Upper lobe of left lung (tissue), 6 donors: ENCODE measurements at regions not wholly inside any gene's neighbourhood (a gene's known extent, or its start where the extent isn't known, plus 50 kb on each side); places are given as distances from the start of the nearest gene placed in this dataset.

Source experiments
- ATAC-seq, 2 donors: fragments of 200-7000 bp; cut with Tn5 transposase; one replicate each; pipeline ENCODE4 v1.9.1; 2022; ENCODE audit warnings: mild to moderate bottlenecking in 2 of 2, moderate library complexity in 2 of 2; ENCODE audit not compliant: low FRiP score in 2 of 2
- DNase-seq, 2 donors: peaks; one replicate each; pipeline ENCODE4 v3.0.0-alpha.2; 2019 to 2020
- H3K27ac ChIP-seq, 4 donors: fragments of 200-600 bp; sonication (generic); one replicate each; pipeline ENCODE4 v1.5.1; 2016 to 2019
- H3K27me3 ChIP-seq, 4 donors: fragments of 200-600 bp; sonication (generic); one replicate each; pipeline ENCODE4 v1.5.1; 2017 to 2019
- H3K36me3 ChIP-seq, 4 donors: fragments of 200-600 bp; sonication (generic); one replicate each; pipeline ENCODE4 v1.5.1; 2016 to 2019
- H3K4me1 ChIP-seq, 4 donors: fragments of 200-600 bp; sonication (generic); one replicate each; pipeline ENCODE4 v1.5.1; 2018 to 2019
- H3K4me3 ChIP-seq, 4 donors: fragments of 200-600 bp; sonication (generic); one replicate each; pipeline ENCODE4 v1.5.1; 2017 to 2019; ENCODE audit warnings: mild to moderate bottlenecking in 2 of 4, moderate library complexity in 1 of 4
- H3K9me3 ChIP-seq, 4 donors: fragments of 200-600 bp; sonication (generic); one replicate each; pipeline ENCODE4 v1.5.1; 2018 to 2019
- CTCF ChIP-seq, 6 experiments: fragments of 450-650 bp in 4 of 6; fragments of 200-600 bp in 2 of 6; sonication (generic) in 2 of 6; IDR thresholded peaks; one replicate each; pipeline ENCODE4 v1.5.1; 2016 to 2019; ENCODE audit warnings: antibody characterized with exemption in 6 of 6
- EP300 ChIP-seq, 4 donors: sonication (generic); formaldehyde crosslinking; IDR thresholded peaks; one replicate each; pipeline ENCODE4 v1.5.1; 2017; ENCODE audit warnings: antibody characterized with exemption in 4 of 4, control low read depth in 2 of 4
- POLR2A ChIP-seq, 4 donors: fragments of 450-650 bp; IDR thresholded peaks; one replicate each; pipeline ENCODE4 v1.5.1; 2016 to 2017; ENCODE audit warnings: antibody characterized with exemption in 4 of 4, mild to moderate bottlenecking in 2 of 4
- POLR2AphosphoS5 ChIP-seq, 2 donors: sonication (generic); formaldehyde crosslinking; IDR thresholded peaks; one replicate each; pipeline ENCODE4 v1.5.1; 2017; ENCODE audit warnings: antibody characterized with exemption in 2 of 2
- WGBS, 2 donors: methylation state at CpG; one replicate each; pipeline ENCODE4 v1.1.5; 2017 to 2018; 5-methylcytosine and 5-hydroxymethylcytosine counted together
- donor health status: DM: no; HTN: no; CAD: no; lungs with moderate emphysema.
- donor health status: DM: no; HTN: yes; CAD: no; lungs with severe emphysema.

DNA sequence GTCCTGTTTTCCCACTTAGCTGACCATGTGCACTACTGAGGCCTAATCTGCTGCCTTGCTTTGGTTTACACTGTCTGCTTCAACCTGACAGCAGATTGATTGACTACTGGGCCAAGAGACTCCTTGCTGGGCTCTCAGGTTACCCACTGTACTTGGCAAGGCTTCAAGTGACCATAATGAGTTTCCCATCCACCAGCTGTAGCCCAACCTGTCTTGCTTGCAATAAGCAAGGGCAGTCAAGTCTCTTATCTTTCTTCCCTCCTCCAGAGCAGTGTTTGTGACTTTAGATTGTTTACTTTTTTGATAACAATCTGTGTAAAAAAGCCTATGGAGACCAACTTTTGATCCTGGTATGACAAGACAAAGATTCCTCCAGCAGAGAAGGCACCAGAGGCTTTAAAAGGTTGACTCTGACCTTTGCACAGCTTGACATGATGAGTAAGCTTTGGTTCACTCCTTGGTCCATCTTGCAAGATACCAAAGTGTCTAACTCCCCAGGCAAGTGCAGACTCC lies 912.3 kb upstream of the SEMA6A start:
- Histone ChIP-seq H3K4me3 (no peak overlapping the region), H3K4me1 (no peaks in the 10 kb centered on the region), H3K36me3 (no peaks in the 10 kb centered on the region), H3K27me3 (no peaks in the 10 kb centered on the region), H3K27ac (no peak overlapping the region), H3K9me3 (no peaks in the 10 kb centered on the region)
- ATAC-seq, result no peak
- no peak for TF ChIP-seq CTCF (IDR thresholded peaks at IDR 0.05)
- no peak for TF ChIP-seq POLR2A (IDR thresholded peaks at IDR 0.05)
- no peak for TF ChIP-seq POLR2AphosphoS5 (IDR thresholded peaks at IDR 0.05)
- TF ChIP-seq EP300 (IDR thresholded peaks at IDR 0.05), result no peak
- DNase-seq, result no peak

- ATAC-seq (no peak), DNase-seq (no peak)
- H3K4me1 ChIP-seq, result no peaks in the 10 kb centered on the region
- H3K4me3 ChIP-seq, result no peak overlapping the region
- no peaks in the 10 kb centered on the region for H3K9me3 ChIP-seq
- TF ChIP-seq POLR2AphosphoS5 (IDR thresholded peaks at IDR 0.05), result no peak
- no peak for TF ChIP-seq POLR2A (IDR thresholded peaks at IDR 0.05)
- no peak for TF ChIP-seq EP300 (IDR thresholded peaks at IDR 0.05)
- TF ChIP-seq CTCF (IDR thresholded peaks at IDR 0.05), result no peak
- no peaks in the 10 kb centered on the region for H3K36me3 ChIP-seq
- H3K27ac ChIP-seq, result no peak overlapping the region
- no peaks in the 10 kb centered on the region for H3K27me3 ChIP-seq
Observed at GRCh38 chr5:117486261-117486660, 911.6 kb upstream of the SEMA6A start.

DNA sequence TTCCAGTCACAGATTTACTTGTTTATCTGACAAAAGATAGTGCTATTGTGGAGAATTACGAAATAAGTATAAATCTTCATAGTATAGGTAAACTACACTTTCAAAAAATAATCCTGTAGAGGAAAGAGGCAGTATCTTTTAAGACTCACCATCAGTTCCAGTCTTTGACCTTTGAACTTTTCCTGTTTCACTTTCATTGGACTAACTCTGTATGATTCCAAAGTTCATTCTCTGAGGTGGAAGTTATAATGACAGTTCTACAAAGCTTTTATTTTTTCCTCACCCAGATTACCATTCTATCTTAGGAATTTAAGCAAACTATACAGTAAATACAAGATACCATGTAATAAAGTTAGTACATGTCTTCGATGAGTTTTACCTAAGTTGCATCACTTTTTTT lies 901.3 kb upstream of the SEMA6A start:
- Histone ChIP-seq H3K27ac (no peak overlapping the region), H3K4me3 (no peak overlapping the region), H3K27me3 (no peaks in the 10 kb centered on the region), H3K9me3 (no peaks in the 10 kb centered on the region), H3K36me3 (no peaks in the 10 kb centered on the region), H3K4me1 (no peaks in the 10 kb centered on the region)
- DNase-seq, result no peak
- ATAC-seq, result no peak
- WGBS, 2 donors, result 83 to 86% methylated on average over 2 of the region's 2 CpGs
- TF ChIP-seq POLR2AphosphoS5 (IDR thresholded peaks at IDR 0.05) (no peak), EP300 (IDR thresholded peaks at IDR 0.05) (no peak), POLR2A (IDR thresholded peaks at IDR 0.05) (no peak), CTCF (IDR thresholded peaks at IDR 0.05) (no peak)

DNA sequence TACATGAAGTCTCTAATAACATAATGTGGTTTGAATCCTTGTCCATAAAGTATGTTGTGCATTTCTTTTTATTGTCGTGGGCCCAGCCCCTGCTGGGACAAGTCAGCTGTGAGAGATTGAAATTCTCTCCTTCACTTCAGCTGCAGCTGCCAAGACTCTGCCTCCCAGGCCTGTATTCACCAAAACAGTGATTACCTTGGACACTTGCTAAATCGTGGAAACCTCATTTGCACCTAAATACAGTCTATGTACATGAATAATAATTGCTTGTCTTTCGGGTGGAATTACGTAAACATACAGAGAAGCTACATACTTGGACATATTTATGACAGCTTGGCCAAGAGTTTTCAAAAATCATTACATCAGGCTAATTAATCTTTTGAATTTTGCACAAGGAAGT lies 898.5 kb upstream of the SEMA6A start:
- Histone ChIP-seq H3K27me3 (no peaks in the 10 kb centered on the region), H3K4me1 (no peaks in the 10 kb centered on the region), H3K4me3 (no peak overlapping the region), H3K9me3 (no peaks in the 10 kb centered on the region), H3K36me3 (no peaks in the 10 kb centered on the region), H3K27ac (no peak overlapping the region)
- ATAC-seq, result no peak
- TF ChIP-seq POLR2AphosphoS5 (IDR thresholded peaks at IDR 0.05) (no peak), CTCF (IDR thresholded peaks at IDR 0.05) (no peak), EP300 (IDR thresholded peaks at IDR 0.05) (no peak), POLR2A (IDR thresholded peaks at IDR 0.05) (no peak)
- DNase-seq, result no peak
- WGBS, 2 donors, result 56 to 72% methylated on average over 4 of the region's 4 CpGs

DNA sequence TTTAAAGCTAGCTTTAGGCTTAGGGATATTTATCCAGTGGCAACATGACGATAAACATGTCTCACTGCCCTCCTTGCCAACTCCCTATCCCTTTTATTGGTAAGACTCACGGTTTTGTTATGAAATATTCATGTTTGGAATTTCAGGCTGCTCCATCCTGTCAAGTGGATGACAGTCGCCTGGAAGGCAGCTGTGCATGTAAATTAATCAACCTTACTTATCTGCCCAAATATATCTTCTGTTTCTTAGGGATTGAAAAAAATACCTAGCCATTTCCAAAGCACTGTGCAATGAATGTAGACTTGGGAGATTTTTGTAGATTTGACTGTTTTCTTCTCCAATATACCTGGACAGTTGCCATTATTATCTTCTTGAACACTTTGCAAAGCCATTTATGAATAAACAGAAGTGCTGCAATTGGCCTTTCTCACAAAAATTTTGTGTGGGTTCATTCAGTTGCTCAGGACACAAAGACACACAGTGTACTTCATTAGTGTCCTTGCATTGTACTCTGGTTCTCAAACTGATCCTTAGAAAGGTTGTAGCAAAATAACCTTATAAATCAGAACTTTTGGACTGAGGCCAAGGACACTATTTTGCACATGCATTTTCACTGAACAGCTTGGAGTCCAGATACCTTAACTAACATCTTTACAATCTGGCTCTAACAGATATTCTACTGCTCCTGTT lies 889.4 kb upstream of the SEMA6A start:
- ATAC-seq, result no peak
- no peak overlapping the region for H3K4me3 ChIP-seq
- no peak for TF ChIP-seq POLR2A (IDR thresholded peaks at IDR 0.05)

More for the DNA sequence above, 889.4 kb upstream of the SEMA6A start:
- no peaks in the 10 kb centered on the region for H3K4me1 ChIP-seq
- no peaks in the 10 kb centered on the region for H3K36me3 ChIP-seq
- H3K9me3 ChIP-seq, result no peaks in the 10 kb centered on the region
- WGBS, 2 donors, result 61 to 63% methylated on average over 3 of the region's 3 CpGs
- no peak overlapping the region for H3K27ac ChIP-seq
- H3K27me3 ChIP-seq, result no peaks in the 10 kb centered on the region
- no peak for DNase-seq
